NB4 (cell line): ENCODE measurements at regions not wholly inside any gene's neighbourhood (a gene's known extent, or its start where the extent isn't known, plus 50 kb on each side); places are given as distances from the start of the nearest gene placed in this dataset.

Experiments
- CTCF ChIP-seq: IDR thresholded peaks from one replicate; pipeline ENCODE4 v1.5.1; 2012; ENCODE audit warnings: low read depth, low read length
- MAX ChIP-seq: IDR thresholded peaks from 2 replicates; pipeline ENCODE4 v1.6.1; 2011; ENCODE audit warnings: low read depth, low read length
- MYC ChIP-seq: IDR thresholded peaks from 2 replicates; pipeline ENCODE4 v1.6.1; 2011; ENCODE audit warnings: low read depth, low read length
- POLR2A ChIP-seq: IDR thresholded peaks from 2 replicates; pipeline ENCODE4 v1.6.1; 2011; ENCODE audit warnings: mild to moderate bottlenecking; ENCODE audit not compliant: insufficient read length; ENCODE audit errors: extremely low read depth

GRCh38 chr7:22555476-22555875 is 55.5 kb upstream of the STEAP1B start:
- TF ChIP-seq CTCF = no peak
- no peak for TF ChIP-seq POLR2A
- no peak for TF ChIP-seq MAX
- no peak for TF ChIP-seq MYC
